ENCODE measurements at regions not wholly inside any gene's neighbourhood (a gene's known extent, or its start where the extent isn't known, plus 50 kb on each side); places are given as distances from the start of the nearest gene placed in this dataset.
A peak's percentile ranks its signal among the peaks of the same experiment; 100 is the strongest.

DNA sequence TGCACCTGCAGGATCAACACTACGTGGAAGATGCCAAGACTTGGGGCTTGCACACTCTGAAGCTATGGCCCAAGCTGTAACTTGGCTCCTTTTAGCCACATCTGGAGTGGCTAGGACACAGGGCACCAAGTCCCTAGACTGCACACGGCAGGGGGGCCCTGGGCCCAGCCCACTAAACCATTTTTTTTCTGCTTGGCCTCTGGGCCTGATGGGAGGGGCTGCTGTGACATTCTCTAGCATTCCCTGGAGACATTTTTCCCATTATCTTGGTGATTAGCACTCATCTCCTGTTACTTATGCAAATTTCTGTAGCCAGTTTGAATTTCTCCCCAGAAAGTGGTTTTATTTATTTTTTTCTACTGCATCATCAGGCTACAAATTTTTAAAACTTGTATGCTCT, 1080.7 kb downstream of the LRFN5 start:
- no peak for ATAC-seq

DNA sequence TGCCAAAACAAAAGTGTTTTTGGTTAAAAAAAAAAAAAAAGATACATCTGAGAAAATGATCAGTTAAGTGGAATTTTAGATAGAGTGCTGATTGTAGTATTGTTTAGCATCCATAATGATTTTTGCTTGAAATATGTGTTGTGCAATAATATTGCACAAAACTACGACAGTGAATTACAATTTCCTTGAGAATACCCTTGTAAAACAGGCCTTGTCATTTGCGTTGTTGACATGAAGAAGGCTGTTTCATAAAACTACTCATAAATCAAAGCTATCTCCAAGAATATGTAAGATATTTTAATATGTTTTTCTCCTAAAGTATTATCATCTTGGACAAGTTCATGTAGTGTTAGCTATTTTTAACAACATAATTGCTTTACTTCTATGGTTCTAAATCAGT, 1077.0 kb downstream of the LRFN5 start:
- H3K27ac ChIP-seq: no peak overlapping the region
- FAIRE-seq: no peak
- 43% methylated on average over 2 of the region's 2 CpGs for WGBS (ENCODE audit: missing lambda C conversion rate)
- H3K9me3 ChIP-seq: no peaks in the 10 kb centered on the region
- H3K4me3 ChIP-seq: no peak overlapping the region
- POLR2A ChIA-PET: no interaction called here
- H3K4me2 ChIP-seq: no peak overlapping the region
- no peak for ATAC-seq
- 0 out of 4 replicates have a peak, but pooled peaks have one; percentile 16 to 19 for TF ChIP-seq CEBPB (IDR thresholded peaks at IDR 0.05)
- no peak for TF ChIP-seq CHD4 (IDR thresholded peaks at IDR 0.05; ENCODE audit: borderline replicate concordance)
- TF ChIP-seq ZFP36 (IDR thresholded peaks at IDR 0.05; ENCODE audit: borderline replicate concordance, partially characterized antibody): no peak
- CTCF ChIA-PET: no interaction called here
- no peaks in the 10 kb centered on the region for H3K4me1 ChIP-seq
- no peak for DNase-seq (ENCODE audit: low read depth in 1 of 2, low spot score in 1 of 2)

More for the DNA sequence above, 1080.7 kb downstream of the LRFN5 start:
- FAIRE-seq (no peak), DNase-seq (ENCODE audit: low read depth in 1 of 2, low spot score in 1 of 2) (no peak)
- H3K27ac ChIP-seq: no peak overlapping the region
- ChIA-PET POLR2A (no interaction called here), CTCF (no interaction called here)
- TF ChIP-seq, protein P1, sequence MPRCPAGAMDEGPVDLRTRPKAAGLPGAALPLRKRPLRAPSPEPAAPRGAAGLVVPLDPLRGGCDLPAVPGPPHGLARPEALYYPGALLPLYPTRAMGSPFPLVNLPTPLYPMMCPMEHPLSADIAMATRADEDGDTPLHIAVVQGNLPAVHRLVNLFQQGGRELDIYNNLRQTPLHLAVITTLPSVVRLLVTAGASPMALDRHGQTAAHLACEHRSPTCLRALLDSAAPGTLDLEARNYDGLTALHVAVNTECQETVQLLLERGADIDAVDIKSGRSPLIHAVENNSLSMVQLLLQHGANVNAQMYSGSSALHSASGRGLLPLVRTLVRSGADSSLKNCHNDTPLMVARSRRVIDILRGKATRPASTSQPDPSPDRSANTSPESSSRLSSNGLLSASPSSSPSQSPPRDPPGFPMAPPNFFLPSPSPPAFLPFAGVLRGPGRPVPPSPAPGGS (IDR thresholded peaks at IDR 0.05): no peak
- no peak for TF ChIP-seq NFE2L2 (conservative IDR thresholded peaks at IDR 0.05; ENCODE audit: low read length)
- TF ChIP-seq CHD2 (IDR thresholded peaks at IDR 0.05; ENCODE audit: low read length, partially characterized antibody): no peak
- TF ChIP-seq ZNF302 (CRISPR knock-in tag; IDR thresholded peaks at IDR 0.05): no peak
- no peak for TF ChIP-seq NR3C1 (IDR thresholded peaks at IDR 0.05)
- TF ChIP-seq GATA3 (IDR thresholded peaks at IDR 0.05; ENCODE audit: borderline replicate concordance): no peak
- no peak for TF ChIP-seq PHF8 (IDR thresholded peaks at IDR 0.05; ENCODE audit: borderline replicate concordance, low read depth)
- TF ChIP-seq, protein P2, sequence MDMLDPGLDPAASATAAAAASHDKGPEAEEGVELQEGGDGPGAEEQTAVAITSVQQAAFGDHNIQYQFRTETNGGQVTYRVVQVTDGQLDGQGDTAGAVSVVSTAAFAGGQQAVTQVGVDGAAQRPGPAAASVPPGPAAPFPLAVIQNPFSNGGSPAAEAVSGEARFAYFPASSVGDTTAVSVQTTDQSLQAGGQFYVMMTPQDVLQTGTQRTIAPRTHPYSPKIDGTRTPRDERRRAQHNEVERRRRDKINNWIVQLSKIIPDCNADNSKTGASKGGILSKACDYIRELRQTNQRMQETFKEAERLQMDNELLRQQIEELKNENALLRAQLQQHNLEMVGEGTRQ (IDR thresholded peaks at IDR 0.05): no peak
- TF ChIP-seq, protein P3, sequence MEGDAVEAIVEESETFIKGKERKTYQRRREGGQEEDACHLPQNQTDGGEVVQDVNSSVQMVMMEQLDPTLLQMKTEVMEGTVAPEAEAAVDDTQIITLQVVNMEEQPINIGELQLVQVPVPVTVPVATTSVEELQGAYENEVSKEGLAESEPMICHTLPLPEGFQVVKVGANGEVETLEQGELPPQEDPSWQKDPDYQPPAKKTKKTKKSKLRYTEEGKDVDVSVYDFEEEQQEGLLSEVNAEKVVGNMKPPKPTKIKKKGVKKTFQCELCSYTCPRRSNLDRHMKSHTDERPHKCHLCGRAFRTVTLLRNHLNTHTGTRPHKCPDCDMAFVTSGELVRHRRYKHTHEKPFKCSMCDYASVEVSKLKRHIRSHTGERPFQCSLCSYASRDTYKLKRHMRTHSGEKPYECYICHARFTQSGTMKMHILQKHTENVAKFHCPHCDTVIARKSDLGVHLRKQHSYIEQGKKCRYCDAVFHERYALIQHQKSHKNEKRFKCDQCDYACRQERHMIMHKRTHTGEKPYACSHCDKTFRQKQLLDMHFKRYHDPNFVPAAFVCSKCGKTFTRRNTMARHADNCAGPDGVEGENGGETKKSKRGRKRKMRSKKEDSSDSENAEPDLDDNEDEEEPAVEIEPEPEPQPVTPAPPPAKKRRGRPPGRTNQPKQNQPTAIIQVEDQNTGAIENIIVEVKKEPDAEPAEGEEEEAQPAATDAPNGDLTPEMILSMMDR (IDR thresholded peaks at IDR 0.05): no peak
- H3K4me1 ChIP-seq: no peaks in the 10 kb centered on the region
- H3K9me3 ChIP-seq: no peaks in the 10 kb centered on the region
- no peak overlapping the region for H3K4me2 ChIP-seq
- no peak overlapping the region for H3K4me3 ChIP-seq
- 17% methylated on average over 2 of the region's 2 CpGs for WGBS (ENCODE audit: missing lambda C conversion rate)

DNA sequence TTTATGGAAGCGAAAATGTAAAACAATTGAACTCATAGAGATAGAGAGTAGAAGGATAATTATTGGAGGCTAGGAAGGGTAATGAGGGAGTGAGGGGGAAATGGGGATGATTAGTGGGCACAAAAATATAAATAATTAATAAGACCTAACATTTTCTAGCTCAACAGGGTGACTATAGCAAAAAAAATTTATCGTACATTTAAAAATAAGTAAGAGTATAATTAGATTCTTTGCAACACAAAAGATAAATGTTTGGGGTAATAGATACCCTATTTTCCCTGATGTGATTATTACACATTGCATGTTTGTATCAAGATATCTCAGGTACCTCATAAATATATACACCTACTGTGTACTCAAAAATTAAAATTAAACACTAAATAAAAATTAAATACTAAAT, 1070.0 kb downstream of the LRFN5 start:
- H3K27ac ChIP-seq: no peak overlapping the region
- POLR2A ChIA-PET: no interaction called here
- TF ChIP-seq CHD2 (IDR thresholded peaks at IDR 0.05; ENCODE audit: low read length, partially characterized antibody): no peak
- TF ChIP-seq EHMT2 (IDR thresholded peaks at IDR 0.05; ENCODE audit: low read depth): no peak
- no peak for TF ChIP-seq ZSCAN20 (CRISPR knock-in tag; IDR thresholded peaks at IDR 0.05)
- TF ChIP-seq EP300 (IDR thresholded peaks at IDR 0.05): no peak
- TF ChIP-seq HOXA7 (CRISPR knock-in tag; IDR thresholded peaks at IDR 0.05): no peak
- TF ChIP-seq, protein P4, sequence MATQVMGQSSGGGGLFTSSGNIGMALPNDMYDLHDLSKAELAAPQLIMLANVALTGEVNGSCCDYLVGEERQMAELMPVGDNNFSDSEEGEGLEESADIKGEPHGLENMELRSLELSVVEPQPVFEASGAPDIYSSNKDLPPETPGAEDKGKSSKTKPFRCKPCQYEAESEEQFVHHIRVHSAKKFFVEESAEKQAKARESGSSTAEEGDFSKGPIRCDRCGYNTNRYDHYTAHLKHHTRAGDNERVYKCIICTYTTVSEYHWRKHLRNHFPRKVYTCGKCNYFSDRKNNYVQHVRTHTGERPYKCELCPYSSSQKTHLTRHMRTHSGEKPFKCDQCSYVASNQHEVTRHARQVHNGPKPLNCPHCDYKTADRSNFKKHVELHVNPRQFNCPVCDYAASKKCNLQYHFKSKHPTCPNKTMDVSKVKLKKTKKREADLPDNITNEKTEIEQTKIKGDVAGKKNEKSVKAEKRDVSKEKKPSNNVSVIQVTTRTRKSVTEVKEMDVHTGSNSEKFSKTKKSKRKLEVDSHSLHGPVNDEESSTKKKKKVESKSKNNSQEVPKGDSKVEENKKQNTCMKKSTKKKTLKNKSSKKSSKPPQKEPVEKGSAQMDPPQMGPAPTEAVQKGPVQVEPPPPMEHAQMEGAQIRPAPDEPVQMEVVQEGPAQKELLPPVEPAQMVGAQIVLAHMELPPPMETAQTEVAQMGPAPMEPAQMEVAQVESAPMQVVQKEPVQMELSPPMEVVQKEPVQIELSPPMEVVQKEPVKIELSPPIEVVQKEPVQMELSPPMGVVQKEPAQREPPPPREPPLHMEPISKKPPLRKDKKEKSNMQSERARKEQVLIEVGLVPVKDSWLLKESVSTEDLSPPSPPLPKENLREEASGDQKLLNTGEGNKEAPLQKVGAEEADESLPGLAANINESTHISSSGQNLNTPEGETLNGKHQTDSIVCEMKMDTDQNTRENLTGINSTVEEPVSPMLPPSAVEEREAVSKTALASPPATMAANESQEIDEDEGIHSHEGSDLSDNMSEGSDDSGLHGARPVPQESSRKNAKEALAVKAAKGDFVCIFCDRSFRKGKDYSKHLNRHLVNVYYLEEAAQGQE (IDR thresholded peaks at IDR 0.05): no peak
- TF ChIP-seq, protein P2 (IDR thresholded peaks at IDR 0.05): no peak
- FAIRE-seq (no peak), ATAC-seq (no peak), DNase-seq (ENCODE audit: low read depth in 1 of 2, low spot score in 1 of 2) (no peak)
- H3K4me2 ChIP-seq: no peak overlapping the region
- CTCF ChIA-PET: no interaction called here
- no peak overlapping the region for H3K4me3 ChIP-seq
- WGBS (ENCODE audit: missing lambda C conversion rate): 62% methylated on average over 2 of the region's 2 CpGs
- H3K4me1 ChIP-seq: no peaks in the 10 kb centered on the region
- no peaks in the 10 kb centered on the region for H3K9me3 ChIP-seq
